Gastrocnemius medialis (tissue), 4 donors: ENCODE measurements at regions not wholly inside any gene's neighbourhood (a gene's known extent, or its start where the extent isn't known, plus 50 kb on each side); places are given as distances from the start of the nearest gene placed in this dataset.

Experiments used
- CTCF ChIP-seq, 5 experiments: fragments of 450-650 bp in 3 of 5; fragments of 200-600 bp in 2 of 5; sonication (generic) in 2 of 5; IDR thresholded peaks in 4 of 5; conservative IDR thresholded peaks in 1 of 5; 1 replicate in 4 of 5; 2 replicates in 1 of 5; pipeline ENCODE4 v1.5.1; 2016 to 2019; ENCODE audit warnings: antibody characterized with exemption in 5 of 5, mild to moderate bottlenecking in 3 of 5, moderate library complexity in 3 of 5
- POLR2A ChIP-seq, 2 donors: fragments of 450-650 bp; IDR thresholded peaks; one replicate each; pipeline ENCODE4 v1.6.1; 2017; ENCODE audit warnings: antibody characterized with exemption in 2 of 2, mild to moderate bottlenecking in 2 of 2, moderate library complexity in 2 of 2

GRCh38 chr13:94947965-94948371 is 235.6 kb upstream of the SOX21 start:
- TF ChIP-seq CTCF (IDR thresholded peaks at IDR 0.05 in 4 of 5, conservative IDR thresholded peaks at IDR 0.05 in 1 of 5), result no peak
- TF ChIP-seq POLR2A (IDR thresholded peaks at IDR 0.05), result no peak
